Activated CD8-positive, alpha-beta T cell treated with anti-CD3 and anti-CD28 coated beads for 36 hours (primary cell): ENCODE measurements at regions not wholly inside any gene's neighbourhood (a gene's known extent, or its start where the extent isn't known, plus 50 kb on each side); places are given as distances from the start of the nearest gene placed in this dataset.

Experiments
- ATAC-seq: fragments of 200-7000 bp; cut with Tn5 transposase; one replicate; pipeline ENCODE4 v1.10.0; 2021; ENCODE audit warnings: mild to moderate bottlenecking, moderate library complexity
- CTCF ChIA-PET: fragments of 350-600 bp; sonication (Branson Sonifier 250); formaldehyde crosslinking; loops from one replicate; lab custom pipeline; 2021; ENCODE audit warnings: antibody characterized with exemption; lab: Charles Lee
- POLR2A ChIA-PET: fragments of 350-600 bp; sonication (Branson Sonifier 250); formaldehyde crosslinking; loops from one replicate; lab custom pipeline; 2021; ENCODE audit warnings: antibody characterized with exemption; lab: Charles Lee
- DNase-seq: peaks from one replicate; pipeline ENCODE4 v3.0.0-alpha.2; 2020
- H3K27ac Mint-ChIP-seq: one replicate; pipeline ENCODE4 v1.8.0; 2021; ENCODE audit warnings: mild to moderate bottlenecking, mixed read lengths
- H3K27me3 Mint-ChIP-seq: one replicate; pipeline ENCODE4 v1.8.0; 2021; ENCODE audit warnings: mixed read lengths
- H3K36me3 Mint-ChIP-seq: one replicate; pipeline ENCODE4 v1.8.0; 2021; ENCODE audit warnings: low read depth, mixed read lengths
- H3K4me1 Mint-ChIP-seq: one replicate; pipeline ENCODE4 v1.8.0; 2021; ENCODE audit warnings: low read depth, mixed read lengths
- H3K4me3 Mint-ChIP-seq: one replicate; pipeline ENCODE4 v1.8.0; 2021; ENCODE audit warnings: mild to moderate bottlenecking, moderate library complexity, mixed read lengths
- H3K9me3 Mint-ChIP-seq: one replicate; pipeline ENCODE4 v1.8.0; 2021; ENCODE audit warnings: mixed read lengths
- CTCF ChIP-seq: fragments of 200-600 bp; IDR thresholded peaks from one replicate; pipeline ENCODE4 v1.8.0; 2022; ENCODE audit warnings: antibody characterized with exemption, mild to moderate bottlenecking
- intact Hi-C: fragments of 100-400 bp; cut with micrococcal nuclease; formaldehyde crosslinking; loops from one replicate; pipeline ENCODE4 v1.10.0; 2022

GRCh38 chr2:38152913-38153312 is 77.0 kb upstream of the CYP1B1 start:
- H3K4me3 Mint-ChIP-seq = no peak overlapping the region
- no peaks in the 10 kb centered on the region for H3K36me3 Mint-ChIP-seq
- H3K4me1 Mint-ChIP-seq = no peaks in the 10 kb centered on the region
- peaks cover 30% of the 10 kb centered on the region for H3K27me3 Mint-ChIP-seq
- no peaks in the 10 kb centered on the region for H3K9me3 Mint-ChIP-seq
- ATAC-seq = no peak
- H3K27ac Mint-ChIP-seq = no peak overlapping the region
- ChIA-PET CTCF (no interaction called here), POLR2A (no interaction called here)
- intact Hi-C loops = no loop called here
- no peak for DNase-seq
- TF ChIP-seq CTCF = no peak

GRCh38 chr2:38152035-38152434 is 76.1 kb upstream of the CYP1B1 start:
- POLR2A ChIA-PET = no interaction called here
- DNase-seq (no peak), ATAC-seq (no peak)
- H3K27ac Mint-ChIP-seq = no peak overlapping the region
- CTCF ChIA-PET = no interaction called here
- no peak for TF ChIP-seq CTCF
- H3K36me3 Mint-ChIP-seq = no peaks in the 10 kb centered on the region
- intact Hi-C loops = no loop called here
- peaks cover 4% of the 10 kb centered on the region for H3K4me1 Mint-ChIP-seq
- H3K27me3 Mint-ChIP-seq = peaks cover 23% of the 10 kb centered on the region
- no peak overlapping the region for H3K4me3 Mint-ChIP-seq
- H3K9me3 Mint-ChIP-seq = peaks cover 3% of the 10 kb centered on the region

GRCh38 chr2:38149531-38149930 is 73.6 kb upstream of the CYP1B1 start:
- no peak overlapping the region for H3K27ac Mint-ChIP-seq
- no peaks in the 10 kb centered on the region for H3K36me3 Mint-ChIP-seq
- H3K27me3 Mint-ChIP-seq = peaks cover 14% of the 10 kb centered on the region
- intact Hi-C loops = no loop called here
- POLR2A ChIA-PET = no interaction called here
- ATAC-seq = no peak
- H3K9me3 Mint-ChIP-seq = peaks cover 5% of the 10 kb centered on the region
- no peak for DNase-seq
- CTCF ChIA-PET = no interaction called here
- TF ChIP-seq CTCF = no peak
- no peak overlapping the region for H3K4me3 Mint-ChIP-seq
- H3K4me1 Mint-ChIP-seq = peaks cover 13% of the 10 kb centered on the region

- no peak overlapping the region for H3K4me3 Mint-ChIP-seq
- H3K4me1 Mint-ChIP-seq = peaks cover 13% of the 10 kb centered on the region
- no peak for TF ChIP-seq CTCF
- H3K36me3 Mint-ChIP-seq = no peaks in the 10 kb centered on the region
- CTCF ChIA-PET = no interaction called here
- intact Hi-C loops = no loop called here
- ATAC-seq = no peak
- peaks cover 5% of the 10 kb centered on the region for H3K9me3 Mint-ChIP-seq
- POLR2A ChIA-PET = no interaction called here
- H3K27ac Mint-ChIP-seq = no peak overlapping the region
- no peak for DNase-seq
- H3K27me3 Mint-ChIP-seq = peaks cover 6% of the 10 kb centered on the region
These were observed 72.5 kb upstream of the CYP1B1 start for GRCh38 chr2:38148501-38148900.

GRCh38 chr2:38147333-38148121 is 71.6 kb upstream of the CYP1B1 start:
- ChIA-PET POLR2A (no interaction called here), CTCF (interaction anchor here (1.5 kb wide), 1 partner anchor 32 kb away, joined by 4 read pairs; no protein-coding TSS in a partner anchor)
- no peak for DNase-seq
- no peak for TF ChIP-seq CTCF
- intact Hi-C loops = no loop called here
- Mint-ChIP-seq H3K27me3 (peaks cover 5% of the 10 kb centered on the region), H3K4me3 (no peak overlapping the region), H3K4me1 (peaks cover 13% of the 10 kb centered on the region), H3K27ac (peak overlapping the region; percentile 56), H3K9me3 (peaks cover 5% of the 10 kb centered on the region), H3K36me3 (no peaks in the 10 kb centered on the region)
- no peak for ATAC-seq
